GM23338 (cell line): ENCODE measurements at regions not wholly inside any gene's neighbourhood (a gene's known extent, or its start where the extent isn't known, plus 50 kb on each side); places are given as distances from the start of the nearest gene placed in this dataset.

ENCODE experiments used
- ATAC-seq: fragments of 200-7000 bp; cut with Tn5 transposase; 3 replicates; pipeline ENCODE4 v1.9.1; 2020
- DNase-seq: peaks from one replicate; pipeline ENCODE4 v3.0.0-alpha.2; 2015; ENCODE audit warnings: low spot score
- H2AFZ ChIP-seq: fragments of 200-600 bp; sonication (generic); 2 replicates; pipeline ENCODE4 v1.8.0; 2016; ENCODE audit warnings: antibody characterized with exemption, mild to moderate bottlenecking, moderate library complexity
- H3F3A ChIP-seq: fragments of 200-600 bp; sonication (generic); replicated peaks from 2 replicates; pipeline ENCODE4 v1.8.0; 2017; ENCODE audit warnings: antibody characterized with exemption, mixed run types, low read depth
- H3K27ac ChIP-seq: fragments of 200-600 bp; sonication (generic); 2 replicates; pipeline ENCODE4 v1.6.1; 2016; ENCODE audit warnings: low read depth
- H3K27me3 ChIP-seq: fragments of 200-600 bp; sonication (generic); 2 replicates; pipeline ENCODE4 v1.8.0; 2016; ENCODE audit warnings: mild to moderate bottlenecking, mixed run types, moderate library complexity; ENCODE audit not compliant: insufficient read depth
- H3K36me3 ChIP-seq: fragments of 200-600 bp; sonication (generic); 2 replicates; pipeline ENCODE4 v1.8.0; 2016; ENCODE audit warnings: mild to moderate bottlenecking; ENCODE audit not compliant: insufficient read depth
- H3K4me1 ChIP-seq: fragments of 200-600 bp; sonication (generic); 2 replicates; pipeline ENCODE4 v1.8.0; 2016; ENCODE audit warnings: mild to moderate bottlenecking, moderate library complexity; ENCODE audit not compliant: insufficient read depth
- H3K4me2 ChIP-seq: fragments of 200-600 bp; sonication (generic); 2 replicates; pipeline ENCODE4 v1.7.1; 2017; ENCODE audit warnings: mixed run types
- H3K4me3 ChIP-seq: fragments of 200-600 bp; sonication (generic); 2 replicates; pipeline ENCODE4 v1.6.1; 2016; ENCODE audit warnings: mixed run types
- H3K79me2 ChIP-seq: fragments of 200-600 bp; sonication (generic); replicated peaks from 2 replicates; pipeline ENCODE4 v1.8.0; 2017; ENCODE audit warnings: mild to moderate bottlenecking; ENCODE audit not compliant: insufficient read depth
- H3K9me2 ChIP-seq: fragments of 200-600 bp; sonication (generic); 2 replicates; pipeline ENCODE4 v1.8.0; 2017; ENCODE audit not compliant: insufficient read depth
- H4K20me1 ChIP-seq: fragments of 200-600 bp; sonication (generic); replicated peaks from 2 replicates; pipeline ENCODE4 v1.8.0; 2017; ENCODE audit warnings: mild to moderate bottlenecking; ENCODE audit not compliant: insufficient read depth
- H3K27ac Mint-ChIP-seq: 2 replicates; pipeline ENCODE4 v1.8.0; 2020; ENCODE audit warnings: inconsistent platforms, mild to moderate bottlenecking, moderate library complexity, mixed read lengths
- H3K27me3 Mint-ChIP-seq: 3 replicates; pipeline ENCODE4 v1.8.0; 2022; ENCODE audit warnings: low read depth, mild to moderate bottlenecking, moderate library complexity, mixed read lengths, inconsistent platforms; ENCODE audit not compliant: insufficient read depth, poor library complexity
- H3K36me3 Mint-ChIP-seq: 3 replicates; pipeline ENCODE4 v1.8.0; 2021; ENCODE audit warnings: low read depth, mild to moderate bottlenecking, inconsistent platforms, moderate library complexity, mixed read lengths
- H3K4me1 Mint-ChIP-seq: 3 replicates; pipeline ENCODE4 v1.8.0; 2020; ENCODE audit warnings: mild to moderate bottlenecking, inconsistent platforms, mixed read lengths
- H3K4me3 Mint-ChIP-seq: 3 replicates; pipeline ENCODE4 v1.8.0; 2021; ENCODE audit warnings: moderate library complexity, mild to moderate bottlenecking, inconsistent platforms, mixed read lengths
- H3K9me3 Mint-ChIP-seq: 3 replicates; pipeline ENCODE4 v1.8.0; 2020; ENCODE audit warnings: moderate library complexity, mild to moderate bottlenecking, inconsistent platforms, mixed read lengths
- CREB1 ChIP-seq: fragments of 250-450 bp; sonication (Bioruptor Pico); IDR thresholded peaks from 2 replicates; pipeline ENCODE4 v1.5.0; 2020; ENCODE audit warnings: low read depth, mild to moderate bottlenecking, moderate library complexity
- EZH2 ChIP-seq: fragments of 200-600 bp; sonication (generic); IDR thresholded peaks from one replicate; pipeline ENCODE4 v1.8.0; 2017; ENCODE audit warnings: antibody characterized with exemption, mild to moderate bottlenecking, low read depth; ENCODE audit not compliant: unreplicated experiment
- EZH2phosphoT487 ChIP-seq: fragments of 200-600 bp; sonication (generic); IDR thresholded peaks from one replicate; pipeline ENCODE4 v1.8.1; 2018; ENCODE audit warnings: antibody characterized with exemption; ENCODE audit not compliant: unreplicated experiment
- JUNB ChIP-seq: IDR thresholded peaks from one replicate; pipeline ENCODE4 v1.6.1; 2016; ENCODE audit warnings: antibody characterized with exemption; ENCODE audit not compliant: unreplicated experiment
- NANOG ChIP-seq: IDR thresholded peaks from 2 replicates; pipeline ENCODE4 v1.6.1; 2016; ENCODE audit warnings: antibody characterized with exemption, borderline replicate concordance
- POLR2AphosphoS5 ChIP-seq: IDR thresholded peaks from 2 replicates; pipeline ENCODE4 v1.6.1; 2016; ENCODE audit warnings: antibody characterized with exemption, low read depth
- STAT1 ChIP-seq: IDR thresholded peaks from one replicate; pipeline ENCODE4 v1.6.1; 2016; ENCODE audit warnings: antibody characterized with exemption; ENCODE audit not compliant: unreplicated experiment
- ZNF114 ChIP-seq: fragments of 250-450 bp; sonication (Bioruptor Pico); IDR thresholded peaks from 2 replicates; pipeline ENCODE4 v1.5.0; 2020; ENCODE audit warnings: mild to moderate bottlenecking, moderate library complexity
- ZNF331 ChIP-seq: fragments of 250-450 bp; sonication (Bioruptor Pico); IDR thresholded peaks from 2 replicates; pipeline ENCODE4 v1.5.0; 2020; ENCODE audit warnings: low read depth, mild to moderate bottlenecking, moderate library complexity
- TF ChIP-seq, protein P1 (sequence below): IDR thresholded peaks from 2 replicates; pipeline ENCODE4 v1.6.1; 2016; ENCODE audit warnings: antibody characterized with exemption
- TF ChIP-seq, protein P2 (sequence below): fragments of 250-450 bp; sonication (Bioruptor Pico); IDR thresholded peaks from 2 replicates; pipeline ENCODE4 v1.5.0; 2020; ENCODE audit warnings: mild to moderate bottlenecking, moderate library complexity
- TF ChIP-seq, protein P3 (sequence below): IDR thresholded peaks from one replicate; pipeline ENCODE4 v1.6.1; 2018; ENCODE audit warnings: antibody characterized with exemption; ENCODE audit not compliant: unreplicated experiment
- TF ChIP-seq, protein P4 (sequence below), 2 experiments: fragments of 200-600 bp in 1 of 2; sonication (generic) in 1 of 2; conservative IDR thresholded peaks; 2 replicates each; pipeline versions ENCODE4 v1.5.1 to v1.6.1; 2016 to 2017; ENCODE audit warnings: antibody characterized with exemption in 2 of 2, low read depth in 2 of 2, mild to moderate bottlenecking in 2 of 2, moderate library complexity in 1 of 2

DNA sequence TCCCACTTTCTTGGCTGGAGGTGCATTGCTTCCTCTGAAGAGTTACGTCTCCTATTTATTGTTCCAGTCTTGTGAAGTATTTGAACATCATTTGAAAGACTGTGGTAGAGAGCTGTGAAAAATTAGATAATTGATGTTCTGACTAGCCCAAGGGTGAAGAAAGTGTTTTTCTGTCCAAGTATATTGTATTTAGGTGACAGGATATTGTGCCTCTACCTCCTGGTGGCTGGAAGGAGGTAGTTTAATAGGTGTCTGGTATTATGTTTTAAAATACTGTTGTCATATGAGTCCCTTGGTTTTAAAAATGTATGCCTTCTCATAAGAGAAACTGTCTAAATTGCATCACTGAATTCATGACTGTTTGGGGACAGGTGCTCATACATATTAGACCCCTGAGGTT lies 226.0 kb downstream of the SPRY1 start:
- H3K4me1 Mint-ChIP-seq, result no peaks in the 10 kb centered on the region; the same call in 2 of the 3 replicates
- no peak for ATAC-seq

More for the DNA sequence above, 226.0 kb downstream of the SPRY1 start:
- H3F3A ChIP-seq, result no peaks in the 10 kb centered on the region
- no peak overlapping the region for H3K27ac Mint-ChIP-seq
- no peak for DNase-seq
- H3K4me1 ChIP-seq, result no peaks in the 10 kb centered on the region
- H3K36me3 Mint-ChIP-seq, result no peaks in the 10 kb centered on the region
- no peak overlapping the region for H2AFZ ChIP-seq
- no peak overlapping the region for H3K4me3 Mint-ChIP-seq
- H3K9me2 ChIP-seq, result no peaks in the 10 kb centered on the region
- no peaks in the 10 kb centered on the region for H3K9me3 Mint-ChIP-seq
- H3K27me3 ChIP-seq, result no peaks in the 10 kb centered on the region
- no peak overlapping the region for H3K27ac ChIP-seq
- no peak for TF ChIP-seq STAT1
- no peak for TF ChIP-seq NANOG
- TF ChIP-seq, protein P1, sequence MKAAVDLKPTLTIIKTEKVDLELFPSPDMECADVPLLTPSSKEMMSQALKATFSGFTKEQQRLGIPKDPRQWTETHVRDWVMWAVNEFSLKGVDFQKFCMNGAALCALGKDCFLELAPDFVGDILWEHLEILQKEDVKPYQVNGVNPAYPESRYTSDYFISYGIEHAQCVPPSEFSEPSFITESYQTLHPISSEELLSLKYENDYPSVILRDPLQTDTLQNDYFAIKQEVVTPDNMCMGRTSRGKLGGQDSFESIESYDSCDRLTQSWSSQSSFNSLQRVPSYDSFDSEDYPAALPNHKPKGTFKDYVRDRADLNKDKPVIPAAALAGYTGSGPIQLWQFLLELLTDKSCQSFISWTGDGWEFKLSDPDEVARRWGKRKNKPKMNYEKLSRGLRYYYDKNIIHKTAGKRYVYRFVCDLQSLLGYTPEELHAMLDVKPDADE, result no peak
- TF ChIP-seq, protein P2, sequence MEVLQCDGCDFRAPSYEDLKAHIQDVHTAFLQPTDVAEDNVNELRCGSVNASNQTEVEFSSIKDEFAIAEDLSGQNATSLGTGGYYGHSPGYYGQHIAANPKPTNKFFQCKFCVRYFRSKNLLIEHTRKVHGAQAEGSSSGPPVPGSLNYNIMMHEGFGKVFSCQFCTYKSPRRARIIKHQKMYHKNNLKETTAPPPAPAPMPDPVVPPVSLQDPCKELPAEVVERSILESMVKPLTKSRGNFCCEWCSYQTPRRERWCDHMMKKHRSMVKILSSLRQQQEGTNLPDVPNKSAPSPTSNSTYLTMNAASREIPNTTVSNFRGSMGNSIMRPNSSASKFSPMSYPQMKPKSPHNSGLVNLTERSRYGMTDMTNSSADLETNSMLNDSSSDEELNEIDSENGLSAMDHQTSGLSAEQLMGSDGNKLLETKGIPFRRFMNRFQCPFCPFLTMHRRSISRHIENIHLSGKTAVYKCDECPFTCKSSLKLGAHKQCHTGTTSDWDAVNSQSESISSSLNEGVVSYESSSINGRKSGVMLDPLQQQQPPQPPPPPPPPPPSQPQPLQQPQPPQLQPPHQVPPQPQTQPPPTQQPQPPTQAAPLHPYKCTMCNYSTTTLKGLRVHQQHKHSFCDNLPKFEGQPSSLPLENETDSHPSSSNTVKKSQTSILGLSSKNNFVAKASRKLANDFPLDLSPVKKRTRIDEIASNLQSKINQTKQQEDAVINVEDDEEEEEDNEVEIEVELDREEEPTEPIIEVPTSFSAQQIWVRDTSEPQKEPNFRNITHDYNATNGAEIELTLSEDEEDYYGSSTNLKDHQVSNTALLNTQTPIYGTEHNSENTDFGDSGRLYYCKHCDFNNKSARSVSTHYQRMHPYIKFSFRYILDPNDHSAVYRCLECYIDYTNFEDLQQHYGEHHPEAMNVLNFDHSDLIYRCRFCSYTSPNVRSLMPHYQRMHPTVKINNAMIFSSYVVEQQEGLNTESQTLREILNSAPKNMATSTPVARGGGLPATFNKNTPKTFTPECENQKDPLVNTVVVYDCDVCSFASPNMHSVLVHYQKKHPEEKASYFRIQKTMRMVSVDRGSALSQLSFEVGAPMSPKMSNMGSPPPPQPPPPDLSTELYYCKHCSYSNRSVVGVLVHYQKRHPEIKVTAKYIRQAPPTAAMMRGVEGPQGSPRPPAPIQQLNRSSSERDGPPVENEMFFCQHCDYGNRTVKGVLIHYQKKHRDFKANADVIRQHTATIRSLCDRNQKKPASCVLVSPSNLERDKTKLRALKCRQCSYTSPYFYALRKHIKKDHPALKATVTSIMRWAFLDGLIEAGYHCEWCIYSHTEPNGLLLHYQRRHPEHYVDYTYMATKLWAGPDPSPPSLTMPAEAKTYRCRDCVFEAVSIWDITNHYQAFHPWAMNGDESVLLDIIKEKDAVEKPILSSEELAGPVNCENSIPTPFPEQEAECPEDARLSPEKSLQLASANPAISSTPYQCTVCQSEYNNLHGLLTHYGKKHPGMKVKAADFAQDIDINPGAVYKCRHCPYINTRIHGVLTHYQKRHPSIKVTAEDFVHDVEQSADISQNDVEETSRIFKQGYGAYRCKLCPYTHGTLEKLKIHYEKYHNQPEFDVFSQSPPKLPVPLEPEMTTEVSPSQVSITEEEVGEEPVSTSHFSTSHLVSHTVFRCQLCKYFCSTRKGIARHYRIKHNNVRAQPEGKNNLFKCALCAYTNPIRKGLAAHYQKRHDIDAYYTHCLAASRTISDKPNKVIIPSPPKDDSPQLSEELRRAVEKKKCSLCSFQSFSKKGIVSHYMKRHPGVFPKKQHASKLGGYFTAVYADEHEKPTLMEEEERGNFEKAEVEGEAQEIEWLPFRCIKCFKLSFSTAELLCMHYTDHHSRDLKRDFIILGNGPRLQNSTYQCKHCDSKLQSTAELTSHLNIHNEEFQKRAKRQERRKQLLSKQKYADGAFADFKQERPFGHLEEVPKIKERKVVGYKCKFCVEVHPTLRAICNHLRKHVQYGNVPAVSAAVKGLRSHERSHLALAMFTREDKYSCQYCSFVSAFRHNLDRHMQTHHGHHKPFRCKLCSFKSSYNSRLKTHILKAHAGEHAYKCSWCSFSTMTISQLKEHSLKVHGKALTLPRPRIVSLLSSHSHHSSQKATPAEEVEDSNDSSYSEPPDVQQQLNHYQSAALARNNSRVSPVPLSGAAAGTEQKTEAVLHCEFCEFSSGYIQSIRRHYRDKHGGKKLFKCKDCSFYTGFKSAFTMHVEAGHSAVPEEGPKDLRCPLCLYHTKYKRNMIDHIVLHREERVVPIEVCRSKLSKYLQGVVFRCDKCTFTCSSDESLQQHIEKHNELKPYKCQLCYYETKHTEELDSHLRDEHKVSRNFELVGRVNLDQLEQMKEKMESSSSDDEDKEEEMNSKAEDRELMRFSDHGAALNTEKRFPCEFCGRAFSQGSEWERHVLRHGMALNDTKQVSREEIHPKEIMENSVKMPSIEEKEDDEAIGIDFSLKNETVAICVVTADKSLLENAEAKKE (CRISPR knock-in tag), result no peak
- no peak for TF ChIP-seq ZNF331 (CRISPR knock-in tag)
- TF ChIP-seq, protein P3, sequence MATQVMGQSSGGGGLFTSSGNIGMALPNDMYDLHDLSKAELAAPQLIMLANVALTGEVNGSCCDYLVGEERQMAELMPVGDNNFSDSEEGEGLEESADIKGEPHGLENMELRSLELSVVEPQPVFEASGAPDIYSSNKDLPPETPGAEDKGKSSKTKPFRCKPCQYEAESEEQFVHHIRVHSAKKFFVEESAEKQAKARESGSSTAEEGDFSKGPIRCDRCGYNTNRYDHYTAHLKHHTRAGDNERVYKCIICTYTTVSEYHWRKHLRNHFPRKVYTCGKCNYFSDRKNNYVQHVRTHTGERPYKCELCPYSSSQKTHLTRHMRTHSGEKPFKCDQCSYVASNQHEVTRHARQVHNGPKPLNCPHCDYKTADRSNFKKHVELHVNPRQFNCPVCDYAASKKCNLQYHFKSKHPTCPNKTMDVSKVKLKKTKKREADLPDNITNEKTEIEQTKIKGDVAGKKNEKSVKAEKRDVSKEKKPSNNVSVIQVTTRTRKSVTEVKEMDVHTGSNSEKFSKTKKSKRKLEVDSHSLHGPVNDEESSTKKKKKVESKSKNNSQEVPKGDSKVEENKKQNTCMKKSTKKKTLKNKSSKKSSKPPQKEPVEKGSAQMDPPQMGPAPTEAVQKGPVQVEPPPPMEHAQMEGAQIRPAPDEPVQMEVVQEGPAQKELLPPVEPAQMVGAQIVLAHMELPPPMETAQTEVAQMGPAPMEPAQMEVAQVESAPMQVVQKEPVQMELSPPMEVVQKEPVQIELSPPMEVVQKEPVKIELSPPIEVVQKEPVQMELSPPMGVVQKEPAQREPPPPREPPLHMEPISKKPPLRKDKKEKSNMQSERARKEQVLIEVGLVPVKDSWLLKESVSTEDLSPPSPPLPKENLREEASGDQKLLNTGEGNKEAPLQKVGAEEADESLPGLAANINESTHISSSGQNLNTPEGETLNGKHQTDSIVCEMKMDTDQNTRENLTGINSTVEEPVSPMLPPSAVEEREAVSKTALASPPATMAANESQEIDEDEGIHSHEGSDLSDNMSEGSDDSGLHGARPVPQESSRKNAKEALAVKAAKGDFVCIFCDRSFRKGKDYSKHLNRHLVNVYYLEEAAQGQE, result no peak
- no peak for TF ChIP-seq POLR2AphosphoS5
- no peak for TF ChIP-seq ZNF114
- no peak for TF ChIP-seq EZH2
- no peak for TF ChIP-seq EZH2phosphoT487
- no peak for TF ChIP-seq JUNB
- TF ChIP-seq CREB1 (CRISPR knock-in tag), result no peak
- TF ChIP-seq, protein P4, sequence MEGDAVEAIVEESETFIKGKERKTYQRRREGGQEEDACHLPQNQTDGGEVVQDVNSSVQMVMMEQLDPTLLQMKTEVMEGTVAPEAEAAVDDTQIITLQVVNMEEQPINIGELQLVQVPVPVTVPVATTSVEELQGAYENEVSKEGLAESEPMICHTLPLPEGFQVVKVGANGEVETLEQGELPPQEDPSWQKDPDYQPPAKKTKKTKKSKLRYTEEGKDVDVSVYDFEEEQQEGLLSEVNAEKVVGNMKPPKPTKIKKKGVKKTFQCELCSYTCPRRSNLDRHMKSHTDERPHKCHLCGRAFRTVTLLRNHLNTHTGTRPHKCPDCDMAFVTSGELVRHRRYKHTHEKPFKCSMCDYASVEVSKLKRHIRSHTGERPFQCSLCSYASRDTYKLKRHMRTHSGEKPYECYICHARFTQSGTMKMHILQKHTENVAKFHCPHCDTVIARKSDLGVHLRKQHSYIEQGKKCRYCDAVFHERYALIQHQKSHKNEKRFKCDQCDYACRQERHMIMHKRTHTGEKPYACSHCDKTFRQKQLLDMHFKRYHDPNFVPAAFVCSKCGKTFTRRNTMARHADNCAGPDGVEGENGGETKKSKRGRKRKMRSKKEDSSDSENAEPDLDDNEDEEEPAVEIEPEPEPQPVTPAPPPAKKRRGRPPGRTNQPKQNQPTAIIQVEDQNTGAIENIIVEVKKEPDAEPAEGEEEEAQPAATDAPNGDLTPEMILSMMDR (conservative IDR thresholded peaks at IDR 0.05; ENCODE audit: low read depth in 2 of 2), result no peak
- H3K36me3 ChIP-seq, result no peaks in the 10 kb centered on the region
- no peak overlapping the region for H3K4me2 ChIP-seq
- no peak overlapping the region for H3K4me3 ChIP-seq
- H4K20me1 ChIP-seq, result no peaks in the 10 kb centered on the region
- no peaks in the 10 kb centered on the region for H3K79me2 ChIP-seq
- H3K27me3 Mint-ChIP-seq, result no peaks in the 10 kb centered on the region
